GM19395 (cell line): ENCODE measurements at regions not wholly inside any gene's neighbourhood (a gene's known extent, or its start where the extent isn't known, plus 50 kb on each side); places are given as distances from the start of the nearest gene placed in this dataset.

ENCODE experiments used
- ATAC-seq: cut with Tn5 transposase; IDR thresholded peaks from one replicate; pipeline ENCODE4 v1.9.1; 2021; ENCODE audit warnings: mild to moderate bottlenecking, moderate library complexity; ENCODE audit not compliant: unreplicated experiment

GRCh38 chr4:138894709-138895108 lies 120.9 kb upstream of the NOCT start:
- no peak for ATAC-seq

- ATAC-seq = no peak
Observed at GRCh38 chr4:138894011-138894410, 121.6 kb upstream of the NOCT start.

GRCh38 chr4:138892483-138893407 lies 122.8 kb upstream of the NOCT start:
- ATAC-seq = no peak

- ATAC-seq = no peak
Observed at GRCh38 chr4:138891631-138892031, 124.0 kb upstream of the NOCT start.

- no peak for ATAC-seq
Observed at GRCh38 chr4:138890891-138891570, 124.5 kb upstream of the NOCT start.

- no peak for ATAC-seq
Observed at GRCh38 chr4:138889216-138889615, 126.4 kb upstream of the NOCT start.

- ATAC-seq = no peak
Observed at GRCh38 chr4:138887741-138888140, 127.8 kb upstream of the NOCT start.

GRCh38 chr4:138887341-138887740 lies 128.2 kb upstream of the NOCT start:
- ATAC-seq = no peak

GRCh38 chr4:138879757-138880156 lies 135.8 kb upstream of the NOCT start:
- ATAC-seq = no peak

- ATAC-seq = no peak
Observed at GRCh38 chr4:138875891-138876608, 139.5 kb upstream of the NOCT start.

GRCh38 chr4:138871555-138871875 lies 144.1 kb upstream of the NOCT start:
- ATAC-seq = no peak

- peak; percentile 90 for ATAC-seq
Observed at GRCh38 chr4:138870737-138871554, 144.6 kb upstream of the NOCT start.

- ATAC-seq = no peak
Observed at GRCh38 chr4:138869631-138870030, 145.9 kb upstream of the NOCT start.

GRCh38 chr4:138869165-138869564 lies 146.4 kb upstream of the NOCT start:
- ATAC-seq = no peak

- no peak for ATAC-seq
Observed at GRCh38 chr4:138868562-138868961, 147.0 kb upstream of the NOCT start.

GRCh38 chr4:138867404-138867803 lies 148.2 kb upstream of the NOCT start:
- ATAC-seq = no peak

GRCh38 chr4:138866314-138866713 lies 149.3 kb upstream of the NOCT start:
- ATAC-seq = no peak

- ATAC-seq = no peak
Observed at GRCh38 chr4:138865765-138866164, 149.8 kb upstream of the NOCT start.

- no peak for ATAC-seq
Observed at GRCh38 chr4:138864961-138865720, 150.4 kb upstream of the NOCT start.

GRCh38 chr4:138863160-138863559 lies 152.4 kb upstream of the NOCT start:
- no peak for ATAC-seq
